ENCODE measurements at regions not wholly inside any gene's neighbourhood (a gene's known extent, or its start where the extent isn't known, plus 50 kb on each side); places are given as distances from the start of the nearest gene placed in this dataset.

DNA sequence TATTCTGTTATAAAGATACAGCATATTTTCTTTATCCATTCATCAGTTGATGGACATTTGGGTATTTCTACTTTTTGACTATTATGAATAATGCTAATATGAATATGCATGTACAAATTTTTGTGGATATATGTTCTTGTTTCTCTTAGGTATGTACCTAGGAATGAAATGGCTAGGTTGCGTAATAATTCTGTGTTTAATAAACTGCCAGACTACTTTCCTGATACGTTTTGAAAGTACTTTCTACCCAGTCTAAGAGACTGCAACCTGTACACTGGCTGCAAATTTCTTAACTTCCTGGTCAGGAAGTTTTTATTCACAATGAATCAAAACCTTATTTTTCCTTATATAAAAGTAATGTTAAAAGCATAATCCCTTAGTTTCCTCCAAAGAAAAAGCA, 93.9 kb upstream of the STARD4 start:
- no peak for TF ChIP-seq AGO2 (optimal IDR thresholded peaks at IDR 0.05; ENCODE audit: low read depth, low read length)
- no peak for TF ChIP-seq ZNF34 (CRISPR knock-in tag; IDR thresholded peaks at IDR 0.05; ENCODE audit: borderline replicate concordance)
- TF ChIP-seq, protein P1, sequence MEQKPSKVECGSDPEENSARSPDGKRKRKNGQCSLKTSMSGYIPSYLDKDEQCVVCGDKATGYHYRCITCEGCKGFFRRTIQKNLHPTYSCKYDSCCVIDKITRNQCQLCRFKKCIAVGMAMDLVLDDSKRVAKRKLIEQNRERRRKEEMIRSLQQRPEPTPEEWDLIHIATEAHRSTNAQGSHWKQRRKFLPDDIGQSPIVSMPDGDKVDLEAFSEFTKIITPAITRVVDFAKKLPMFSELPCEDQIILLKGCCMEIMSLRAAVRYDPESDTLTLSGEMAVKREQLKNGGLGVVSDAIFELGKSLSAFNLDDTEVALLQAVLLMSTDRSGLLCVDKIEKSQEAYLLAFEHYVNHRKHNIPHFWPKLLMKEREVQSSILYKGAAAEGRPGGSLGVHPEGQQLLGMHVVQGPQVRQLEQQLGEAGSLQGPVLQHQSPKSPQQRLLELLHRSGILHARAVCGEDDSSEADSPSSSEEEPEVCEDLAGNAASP (CRISPR knock-in tag; IDR thresholded peaks at IDR 0.05; ENCODE audit: borderline replicate concordance): no peak
